HG03558 (cell line): ENCODE measurements at regions not wholly inside any gene's neighbourhood (a gene's known extent, or its start where the extent isn't known, plus 50 kb on each side); places are given as distances from the start of the nearest gene placed in this dataset.
"Not testable (repeated sequence)": the region's sequence is repeated elsewhere in the genome, so short reads cannot be mapped to it uniquely, and the experiment has no call there.

Experiments used
- ATAC-seq: cut with Tn5 transposase; IDR thresholded peaks from one replicate; pipeline ENCODE4 v1.9.1; 2021; ENCODE audit warnings: moderate number of reproducible peaks; ENCODE audit not compliant: unreplicated experiment; ENCODE audit errors: extremely low read depth

GRCh38 chr7:142451817-142452216, 194.0 kb upstream of the PRSS58 start:
- no peak for ATAC-seq

- ATAC-seq: no peak
Observed at GRCh38 chr7:142451296-142451695, 193.4 kb upstream of the PRSS58 start.

GRCh38 chr7:142450695-142451094, 192.8 kb upstream of the PRSS58 start:
- no peak for ATAC-seq

GRCh38 chr7:142450206-142450605, 192.3 kb upstream of the PRSS58 start:
- ATAC-seq: no peak

DNA sequence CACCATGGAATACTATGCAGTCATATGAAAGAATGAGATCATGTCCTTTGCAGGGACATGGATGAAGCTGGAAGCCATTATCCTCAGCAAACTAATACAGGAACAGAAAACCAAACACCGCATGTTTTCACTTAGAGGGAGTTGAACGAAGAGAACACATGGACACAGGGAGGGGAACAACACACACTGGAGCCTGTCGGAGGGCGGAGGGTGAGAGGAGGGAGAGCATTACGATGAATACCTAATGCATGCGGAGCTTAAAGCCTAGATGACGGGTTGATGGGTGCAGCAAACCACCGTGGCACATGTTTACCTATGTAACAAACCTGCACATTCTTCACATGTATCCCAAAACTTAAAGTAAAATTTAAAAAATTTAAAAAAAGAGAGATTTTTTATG, 191.0 kb upstream of the PRSS58 start:
- not testable (repeated sequence) for ATAC-seq

- ATAC-seq: no peak
Observed at GRCh38 chr7:142447762-142448161, 189.9 kb upstream of the PRSS58 start.

DNA sequence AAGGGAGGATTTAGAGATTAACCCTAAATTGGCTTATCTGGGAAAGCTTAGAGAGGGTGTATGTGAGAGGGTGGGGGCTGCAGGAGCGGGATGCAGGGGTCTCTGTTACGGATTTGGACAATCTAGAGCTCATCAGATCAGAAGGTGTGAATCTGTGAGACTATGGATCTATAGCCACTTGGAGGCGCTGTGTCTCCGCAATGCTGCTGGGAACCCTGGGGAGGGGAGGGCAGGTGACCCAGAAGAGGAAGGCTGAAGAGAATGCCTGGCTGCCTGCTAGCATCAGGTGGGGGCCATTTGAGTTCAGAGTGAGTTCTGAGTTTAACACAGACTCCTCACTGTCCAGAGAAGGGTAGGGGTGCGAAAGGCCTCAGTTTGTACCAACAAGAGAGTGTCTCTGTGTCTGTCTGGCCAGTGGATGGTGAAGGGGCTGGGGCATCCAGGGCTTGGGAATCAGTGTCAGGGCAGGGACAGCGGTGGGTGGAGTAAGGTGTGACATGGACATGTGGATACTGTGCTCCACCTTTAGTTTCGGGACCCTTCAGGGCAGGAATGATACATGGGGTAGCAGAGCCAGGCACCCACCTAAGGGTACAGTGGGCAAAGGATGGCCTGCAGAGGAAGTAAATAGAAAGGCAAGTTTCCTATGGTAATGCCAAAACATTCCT, 187.3 kb upstream of the PRSS58 start:
- ATAC-seq: no peak

- ATAC-seq: no peak
Observed at GRCh38 chr7:142443216-142444010, 185.6 kb upstream of the PRSS58 start.

GRCh38 chr7:142442396-142442795, 184.5 kb upstream of the PRSS58 start:
- ATAC-seq: no peak

DNA sequence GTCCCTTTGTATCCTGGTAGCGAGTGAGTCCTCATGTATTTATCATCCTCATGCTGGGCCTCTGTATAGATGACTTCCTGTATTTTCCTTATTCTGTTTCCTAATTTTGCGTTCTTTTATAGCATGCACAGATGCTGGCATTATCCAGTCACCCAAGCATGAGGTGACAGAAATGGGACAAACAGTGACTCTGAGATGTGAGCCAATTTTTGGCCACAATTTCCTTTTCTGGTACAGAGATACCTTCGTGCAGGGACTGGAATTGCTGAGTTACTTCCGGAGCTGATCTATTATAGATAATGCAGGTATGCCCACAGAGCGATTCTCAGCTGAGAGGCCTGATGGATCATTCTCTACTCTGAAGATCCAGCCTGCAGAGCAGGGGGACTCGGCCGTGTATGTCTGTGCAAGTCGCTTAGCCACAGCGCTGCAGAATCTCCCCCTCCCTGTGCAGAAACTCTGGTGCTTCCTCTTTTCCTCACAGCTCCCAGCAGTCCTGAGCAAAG, 183.1 kb upstream of the PRSS58 start:
- no peak for ATAC-seq

DNA sequence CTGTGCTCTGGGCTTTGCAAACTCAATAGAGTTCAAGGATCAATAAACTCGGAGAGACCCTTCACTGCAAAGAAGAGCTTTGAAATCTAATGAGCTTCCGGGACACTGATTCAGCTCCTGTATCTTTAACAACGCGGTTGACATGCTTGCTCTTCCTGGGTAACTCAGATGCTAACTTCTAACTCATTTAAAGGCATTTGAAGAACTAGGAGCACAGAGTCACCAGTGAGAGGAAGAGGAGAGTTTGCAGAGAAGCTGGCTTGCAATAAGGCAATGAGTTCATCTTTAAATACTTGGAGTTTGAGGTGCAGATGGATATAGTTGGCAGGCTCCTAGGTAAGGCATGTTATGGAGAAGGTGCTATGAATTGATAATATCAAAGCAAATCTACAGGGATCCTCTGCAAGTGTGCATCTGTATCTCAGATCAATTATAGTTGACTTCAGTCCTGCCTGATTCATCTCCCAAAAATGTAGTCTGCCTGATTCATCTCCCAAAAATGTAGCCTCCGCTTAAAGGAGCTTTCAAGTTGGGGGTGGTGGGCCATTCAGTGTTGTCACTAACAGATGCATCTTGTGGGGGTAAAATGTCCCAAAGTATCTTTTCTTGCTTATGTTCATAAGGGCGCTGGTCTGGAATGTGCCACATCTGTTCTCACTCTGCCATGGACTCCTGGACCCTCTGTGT, 182.5 kb upstream of the PRSS58 start:
- ATAC-seq: no peak

DNA sequence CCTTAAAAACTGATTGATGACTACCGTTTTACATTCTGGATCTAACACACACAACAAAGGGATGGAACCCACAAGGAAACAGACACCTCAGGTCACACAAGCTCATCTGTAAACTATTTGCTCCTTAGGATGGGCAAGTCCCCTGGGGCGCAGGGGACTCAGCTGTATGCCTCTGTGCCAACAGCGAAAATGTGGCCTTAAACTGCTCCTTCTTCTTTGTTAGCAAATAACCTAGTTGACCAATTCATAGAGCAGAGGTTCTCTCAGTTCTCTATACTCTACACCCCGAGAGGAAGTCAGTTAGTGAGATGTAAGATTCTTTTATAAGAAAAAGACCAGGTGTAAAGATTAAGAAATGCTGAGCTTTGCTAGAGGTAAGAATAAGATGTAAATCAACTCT, 181.9 kb upstream of the PRSS58 start:
- no peak for ATAC-seq

DNA sequence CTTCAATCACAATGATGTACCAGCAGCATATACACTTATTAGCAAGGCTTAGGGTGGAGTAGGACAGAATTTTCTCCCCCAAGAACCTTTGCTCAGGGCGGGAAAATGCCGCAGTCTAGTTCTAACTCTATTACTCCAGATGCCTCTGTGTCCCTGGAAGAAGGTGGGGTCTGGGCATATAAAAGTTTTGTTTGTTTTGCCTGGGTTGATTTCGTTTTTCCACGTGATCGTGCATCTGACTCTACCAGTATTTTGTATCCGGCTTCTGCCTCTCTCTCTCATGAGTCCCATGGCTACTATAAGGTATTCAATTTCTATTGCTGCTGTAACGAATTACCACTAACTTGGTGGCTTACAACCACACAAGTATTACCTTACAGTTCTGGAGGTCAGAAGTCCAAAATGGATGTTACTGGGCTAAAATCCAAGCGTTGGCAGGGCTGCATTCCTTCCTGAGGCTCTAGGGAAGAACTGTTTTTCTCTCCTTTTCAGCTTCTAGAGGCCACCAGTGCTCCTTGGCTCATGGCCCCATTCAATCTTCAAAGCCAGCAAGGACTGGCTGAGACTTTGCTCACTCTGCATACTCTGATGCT, 181.2 kb upstream of the PRSS58 start:
- ATAC-seq: no peak

- no peak for ATAC-seq
Observed at GRCh38 chr7:142438235-142438922, 180.5 kb upstream of the PRSS58 start.

DNA sequence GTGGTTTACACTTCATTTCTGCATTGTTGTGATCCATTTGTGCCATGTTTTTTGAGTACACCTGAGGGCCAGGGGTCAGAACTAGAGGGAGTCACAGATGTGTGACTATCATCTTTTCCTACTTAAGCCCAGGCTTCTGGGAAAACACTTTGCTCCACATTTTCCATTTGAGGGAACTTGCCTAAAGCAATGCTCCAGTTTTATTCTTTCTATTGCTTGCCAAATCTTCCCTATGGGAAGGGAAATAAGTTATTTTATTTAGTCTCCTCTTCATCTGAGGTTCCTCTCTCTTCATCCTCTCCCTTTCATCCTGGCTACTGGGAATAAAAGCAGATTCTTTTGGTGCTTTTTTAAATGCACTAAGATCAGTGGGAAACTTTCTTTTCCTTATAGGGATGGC, 179.9 kb upstream of the PRSS58 start:
- no peak for ATAC-seq

- no peak for ATAC-seq
Observed at GRCh38 chr7:142436601-142437000, 178.7 kb upstream of the PRSS58 start.

DNA sequence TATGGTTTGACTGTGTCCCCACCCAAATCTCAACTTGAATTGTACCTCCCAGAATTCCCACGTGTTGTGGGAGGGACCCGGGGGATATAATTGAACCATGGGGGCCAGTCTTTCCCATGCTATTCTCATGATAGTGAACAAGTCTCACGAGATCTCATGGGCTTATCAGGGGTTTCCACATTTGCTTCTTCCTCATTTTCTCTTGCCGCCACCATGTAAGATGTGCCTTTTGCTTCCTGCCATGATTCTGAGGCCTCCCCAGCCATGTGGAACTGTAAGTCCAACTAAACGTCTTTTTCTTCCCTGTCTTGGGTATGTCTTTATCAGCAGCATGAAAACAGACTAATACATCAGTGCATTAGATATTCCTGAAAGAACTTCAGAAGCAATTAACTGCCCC, 177.7 kb upstream of the PRSS58 start:
- not testable (repeated sequence) for ATAC-seq

DNA sequence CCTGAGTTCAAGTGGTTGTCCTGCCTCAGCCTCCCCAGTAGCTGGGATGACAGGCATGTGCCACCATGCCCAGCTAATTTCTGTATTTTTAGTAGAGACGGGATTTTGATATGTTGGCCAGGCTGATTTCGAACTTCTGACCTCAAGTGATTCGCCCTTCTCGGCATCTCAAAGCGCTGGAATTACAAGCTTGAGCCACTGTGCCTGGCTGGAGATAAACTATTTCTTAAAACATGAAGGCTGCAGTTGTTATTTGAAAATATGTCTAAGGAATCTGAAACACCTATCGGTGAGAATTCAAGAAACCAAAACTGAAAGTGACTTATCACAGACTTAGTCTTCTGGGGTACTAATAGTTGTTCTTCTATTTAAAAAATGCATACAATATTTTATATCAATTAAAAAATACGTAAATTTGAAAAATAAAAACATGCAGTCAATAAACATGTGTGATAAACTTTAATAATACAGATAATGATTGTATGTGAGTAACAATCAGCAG, 176.9 kb upstream of the PRSS58 start:
- ATAC-seq: no peak

DNA sequence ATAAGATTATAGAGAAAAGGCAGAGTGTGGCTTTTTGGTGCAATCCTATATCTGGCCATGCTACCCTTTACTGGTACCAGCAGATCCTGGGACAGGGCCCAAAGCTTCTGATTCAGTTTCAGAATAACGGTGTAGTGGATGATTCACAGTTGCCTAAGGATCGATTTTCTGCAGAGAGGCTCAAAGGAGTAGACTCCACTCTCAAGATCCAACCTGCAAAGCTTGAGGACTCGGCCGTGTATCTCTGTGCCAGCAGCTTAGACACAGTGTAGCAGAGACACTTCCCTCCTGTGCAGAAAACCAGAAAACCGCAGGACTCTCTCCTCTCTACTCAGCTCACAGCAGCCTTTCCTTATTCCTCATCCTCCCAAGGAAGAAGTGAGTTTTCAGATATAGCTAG, 176.3 kb upstream of the PRSS58 start:
- not testable (repeated sequence) for ATAC-seq

- ATAC-seq: no peak
Observed at GRCh38 chr7:142432377-142432776, 174.5 kb upstream of the PRSS58 start.
